ENCODE measurements at regions not wholly inside any gene's neighbourhood (a gene's known extent, or its start where the extent isn't known, plus 50 kb on each side); places are given as distances from the start of the nearest gene placed in this dataset.
"Not testable (repeated sequence)": the region's sequence is repeated elsewhere in the genome, so short reads cannot be mapped to it uniquely, and the experiment has no call there.

DNA sequence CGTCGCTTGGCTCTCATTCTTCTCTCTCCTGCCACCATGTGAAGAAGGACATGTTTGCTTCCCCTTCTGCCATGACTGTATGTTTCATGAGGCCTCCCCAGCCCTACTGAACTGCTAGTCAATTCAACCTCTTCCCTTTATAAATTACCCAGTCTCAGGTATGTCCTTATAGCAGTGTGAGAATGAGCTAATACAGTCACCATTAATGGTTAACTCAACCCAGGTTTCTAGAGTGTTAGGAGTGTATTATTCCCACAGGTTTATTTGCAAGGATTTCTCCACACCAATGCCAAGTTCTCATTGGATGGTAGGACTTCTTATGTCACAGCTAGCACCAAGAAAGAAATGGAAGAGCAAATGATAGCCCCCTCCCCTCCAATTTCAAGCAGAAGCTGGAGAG, 71.9 kb downstream of the DYNAP start:
- DNase-seq (ENCODE audit: low read depth): no peak

DNA sequence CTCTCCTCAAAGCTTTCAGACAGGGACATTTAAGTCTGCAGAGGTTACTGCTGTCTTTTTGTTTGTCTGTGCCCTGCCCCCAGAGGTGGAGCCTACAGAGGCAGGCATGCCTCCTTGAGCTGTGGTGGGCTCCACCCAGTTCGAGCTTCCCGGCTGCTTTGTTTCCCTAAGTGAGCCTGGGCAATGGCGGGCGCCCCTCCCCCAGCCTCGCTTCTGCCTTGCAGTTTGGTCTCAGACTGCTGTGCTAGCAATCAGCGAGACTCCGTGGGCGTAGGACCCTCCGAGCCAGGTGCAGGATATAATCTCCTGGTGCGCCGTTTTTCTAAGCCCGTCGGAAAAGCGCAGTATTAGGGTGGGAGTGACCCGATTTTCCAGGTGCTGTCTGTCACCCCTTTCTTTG, 78.7 kb downstream of the DYNAP start:
- not testable (repeated sequence) for DNase-seq (ENCODE audit: low read depth)

DNA sequence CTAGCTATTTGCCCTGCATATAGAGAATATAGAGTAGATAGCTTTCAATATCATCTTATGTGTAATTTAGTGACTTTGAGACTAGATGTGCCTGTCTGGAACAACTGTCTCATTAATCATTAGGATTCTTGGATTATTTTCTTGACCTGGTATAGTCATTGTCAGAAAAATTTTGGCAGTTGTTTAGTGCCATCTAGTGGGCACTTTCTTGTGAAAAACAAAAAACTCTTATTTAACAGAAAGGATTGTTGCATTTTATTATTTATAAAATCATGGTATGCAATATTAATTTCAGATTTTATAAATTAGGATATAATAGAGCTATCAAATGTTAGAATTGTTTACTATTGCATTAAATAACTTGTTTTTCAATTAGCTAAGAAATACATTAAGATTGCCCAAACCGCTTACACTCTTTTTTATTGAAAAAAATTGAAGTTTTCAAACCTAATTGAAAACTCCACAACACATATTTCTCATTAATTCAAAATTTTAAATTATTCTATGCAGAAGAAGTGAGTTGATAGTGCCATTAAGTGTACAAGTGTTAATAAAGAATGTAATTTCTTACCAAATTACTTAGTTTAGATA, 80.3 kb downstream of the DYNAP start:
- DNase-seq (ENCODE audit: low read depth): peak; percentile 49

DNA sequence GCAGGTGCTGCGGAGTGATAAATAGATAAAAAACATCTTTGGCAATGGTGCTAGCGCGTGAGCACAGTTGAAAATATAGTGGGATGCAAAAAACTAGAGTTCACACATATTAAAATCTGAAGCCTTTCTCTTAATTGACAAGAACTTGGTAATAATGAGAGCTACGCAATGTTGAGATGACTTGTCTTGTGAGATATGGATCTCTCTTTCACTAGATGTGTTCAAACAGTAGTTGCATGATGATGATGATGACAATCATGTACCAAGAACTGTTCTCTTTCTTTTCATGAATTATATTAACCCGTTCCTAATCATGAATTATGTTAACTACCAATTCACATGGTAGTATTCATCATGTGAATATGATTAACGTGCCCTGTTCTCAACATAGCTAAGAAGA, 81.1 kb downstream of the DYNAP start:
- no peak for DNase-seq (ENCODE audit: low read depth)

DNA sequence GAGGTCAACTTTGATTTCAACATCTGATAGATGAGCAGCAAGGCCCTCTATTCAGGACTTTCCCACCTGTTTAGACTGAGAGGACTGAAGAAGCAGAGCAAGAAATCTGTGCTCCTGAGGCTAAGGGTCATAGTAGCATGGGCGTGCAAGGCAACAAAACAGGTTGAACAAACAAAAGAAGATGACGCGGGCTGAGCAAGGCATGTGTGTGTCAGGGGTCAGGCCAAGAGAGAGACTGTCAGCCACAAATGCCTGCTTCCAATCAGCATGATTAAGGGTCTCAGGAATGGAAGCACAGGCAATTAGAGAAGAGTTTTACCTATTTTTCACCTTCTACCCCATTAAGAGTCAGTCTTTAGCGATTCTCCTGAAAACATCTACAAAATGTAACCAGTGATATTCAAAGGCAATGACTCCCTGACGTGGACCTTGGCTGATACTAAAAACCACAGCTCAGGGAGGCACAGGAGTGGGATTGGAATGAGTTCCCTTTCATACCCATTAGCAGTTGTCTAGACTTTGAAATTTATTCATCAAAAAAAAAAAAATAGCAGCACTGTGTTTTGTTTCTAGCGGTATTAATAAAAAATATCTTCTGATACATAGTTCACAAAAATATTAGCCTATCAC, 81.9 kb downstream of the DYNAP start:
- DNase-seq (ENCODE audit: low read depth): no peak

DNA sequence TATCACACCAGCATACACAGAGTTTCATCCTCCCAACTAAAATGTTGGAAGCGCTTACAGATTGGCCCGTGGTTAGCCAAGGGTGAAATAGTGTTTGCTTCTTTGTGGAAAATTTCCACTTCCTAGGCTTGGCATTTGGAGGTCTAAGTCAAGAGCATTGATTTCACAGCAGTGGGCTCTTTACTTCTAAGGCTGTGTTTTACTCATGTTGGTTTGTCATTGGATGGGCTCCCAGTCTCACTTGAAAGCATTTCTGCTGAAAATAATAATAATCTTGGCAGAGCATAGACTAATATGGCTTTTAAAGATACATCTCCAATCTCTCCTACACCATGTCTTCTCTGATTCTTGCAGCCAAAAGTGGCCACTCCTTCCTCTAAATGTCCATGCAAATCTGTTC, 82.9 kb downstream of the DYNAP start:
- no peak for DNase-seq (ENCODE audit: low read depth)

DNA sequence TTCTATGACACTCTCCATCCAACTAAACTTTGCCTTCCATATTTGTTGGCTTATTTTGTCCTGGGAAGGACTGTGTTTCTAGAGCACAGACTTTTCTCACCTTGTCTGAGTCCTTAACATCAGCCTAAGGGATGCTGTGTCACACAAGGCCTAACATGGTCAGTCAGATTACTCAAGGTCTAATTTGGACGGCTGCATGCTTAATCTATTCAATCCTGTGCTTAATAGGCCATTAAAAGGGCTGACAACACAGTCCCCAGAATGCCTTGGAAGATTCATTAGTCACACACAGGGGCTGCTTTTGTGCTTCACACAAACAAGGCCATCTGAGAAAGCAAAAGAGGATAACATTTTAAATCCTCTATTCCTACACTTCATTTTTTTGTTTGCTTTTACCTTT, 84.0 kb downstream of the DYNAP start:
- no peak for DNase-seq (ENCODE audit: low read depth)

DNA sequence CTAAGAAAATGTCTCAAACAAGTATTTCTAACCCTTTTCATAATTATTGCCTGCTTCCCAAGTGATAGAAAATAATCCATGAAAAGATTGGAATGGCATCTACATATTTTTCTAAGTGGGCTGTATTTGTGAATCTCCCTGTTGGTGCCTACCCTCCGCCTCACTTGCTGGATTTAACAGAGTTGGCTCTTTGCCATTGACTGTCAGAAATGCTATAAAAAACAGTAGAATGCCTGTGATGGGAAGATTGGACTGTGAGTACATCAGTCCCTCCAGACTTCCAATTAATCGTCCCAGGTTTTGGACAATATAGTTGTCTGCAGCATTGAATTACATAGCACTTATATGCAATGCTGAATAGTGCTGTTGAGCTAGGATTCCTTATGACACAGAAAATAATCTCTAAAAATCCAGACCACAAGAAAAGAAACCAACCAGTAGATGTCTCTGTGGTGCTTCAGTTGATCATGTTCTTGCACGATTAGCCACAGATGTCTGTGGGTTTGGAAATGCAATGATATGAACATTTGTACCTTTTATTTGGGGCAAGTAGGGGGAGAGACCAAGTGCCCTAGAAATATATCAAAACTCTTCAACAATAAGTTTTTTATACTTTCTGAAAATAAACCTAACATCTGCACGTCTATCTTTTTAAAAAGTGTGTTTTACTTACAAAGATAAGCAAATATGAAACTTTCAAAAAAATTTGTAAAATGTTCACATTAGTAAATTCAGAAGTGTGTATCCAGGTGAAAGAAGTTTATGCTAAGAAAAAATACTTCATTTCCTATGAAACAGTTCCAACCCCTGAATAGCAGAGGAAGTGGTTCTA, 88.5 kb downstream of the DYNAP start:
- DNase-seq (ENCODE audit: low read depth): peak; percentile 83

DNA sequence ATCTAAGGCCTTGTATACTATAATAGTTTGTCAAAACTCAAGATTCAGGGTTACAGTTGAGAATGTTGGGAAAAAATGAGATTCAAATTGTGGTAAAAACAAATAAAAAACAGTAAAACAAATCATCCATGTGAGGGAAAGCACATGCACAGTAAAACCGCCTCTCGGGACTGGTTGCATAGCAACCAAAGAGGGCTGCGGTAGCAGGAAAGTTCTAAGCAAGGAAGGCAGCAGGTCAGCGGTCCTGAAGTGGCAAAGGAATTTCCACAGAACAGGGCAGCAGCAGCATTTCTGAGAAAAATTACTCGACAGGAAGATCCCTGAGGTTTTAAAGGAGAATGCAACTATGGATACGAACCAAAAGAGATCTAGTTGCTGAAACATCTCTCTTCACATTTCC, 93.7 kb downstream of the DYNAP start:
- DNase-seq (ENCODE audit: low read depth): no peak

DNA sequence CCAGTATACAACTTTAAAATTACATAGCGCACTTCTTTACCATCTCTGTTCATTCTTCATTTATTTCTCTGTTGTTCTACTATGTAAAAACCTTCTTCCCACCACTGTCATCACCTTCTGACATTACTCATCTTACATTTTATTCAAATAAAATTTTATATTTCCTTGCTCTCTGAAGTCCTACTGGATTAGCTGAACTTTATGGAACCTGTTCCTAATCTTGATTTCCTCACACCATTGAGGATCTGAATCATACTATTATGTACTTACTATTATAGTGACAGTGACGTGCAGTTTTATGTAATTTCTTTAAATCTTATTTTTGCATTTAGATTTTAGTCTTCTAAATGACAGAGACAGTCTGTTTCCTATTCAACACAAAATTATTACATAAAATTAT, 98.3 kb downstream of the DYNAP start:
- no peak for DNase-seq (ENCODE audit: low read depth)

DNA sequence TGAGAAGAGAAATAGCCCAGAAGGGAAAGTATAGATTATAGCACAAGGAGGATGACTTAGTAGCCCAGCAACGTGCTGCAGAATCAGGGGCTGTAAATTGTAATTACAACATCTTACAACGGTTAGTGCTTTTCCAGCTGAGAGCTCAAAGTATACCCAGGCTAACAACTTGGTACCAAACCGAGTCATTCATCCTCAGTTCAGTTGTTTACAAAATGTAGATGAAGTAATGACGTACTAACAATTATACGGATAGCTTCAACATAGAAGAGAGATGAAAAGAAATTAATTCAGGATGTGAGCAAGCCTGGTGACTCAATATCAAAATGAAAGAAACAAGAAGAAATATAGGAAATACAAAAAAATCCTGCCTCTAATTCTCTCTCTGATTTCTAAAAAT, 99.2 kb downstream of the DYNAP start:
- DNase-seq (ENCODE audit: low read depth): no peak

DNA sequence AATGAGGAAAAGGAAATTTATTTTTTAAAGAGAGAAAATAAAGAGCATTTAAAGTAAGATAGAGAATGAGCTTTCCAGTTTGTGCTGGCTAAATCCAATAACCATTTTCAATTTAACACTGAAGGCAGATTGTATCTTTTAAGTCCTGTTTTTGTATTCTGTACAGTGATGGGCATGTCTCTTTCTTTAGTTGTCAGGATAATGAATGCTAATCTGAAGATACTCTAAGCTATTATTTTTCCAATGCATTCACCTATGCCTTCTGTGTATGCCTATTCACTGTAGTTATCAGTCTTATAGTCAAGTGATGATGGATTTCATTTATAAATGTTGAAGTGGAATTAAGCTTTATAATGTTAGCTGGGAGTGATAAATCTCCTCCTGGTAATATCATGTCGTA, 101.4 kb downstream of the DYNAP start:
- no peak for DNase-seq (ENCODE audit: low read depth)

DNA sequence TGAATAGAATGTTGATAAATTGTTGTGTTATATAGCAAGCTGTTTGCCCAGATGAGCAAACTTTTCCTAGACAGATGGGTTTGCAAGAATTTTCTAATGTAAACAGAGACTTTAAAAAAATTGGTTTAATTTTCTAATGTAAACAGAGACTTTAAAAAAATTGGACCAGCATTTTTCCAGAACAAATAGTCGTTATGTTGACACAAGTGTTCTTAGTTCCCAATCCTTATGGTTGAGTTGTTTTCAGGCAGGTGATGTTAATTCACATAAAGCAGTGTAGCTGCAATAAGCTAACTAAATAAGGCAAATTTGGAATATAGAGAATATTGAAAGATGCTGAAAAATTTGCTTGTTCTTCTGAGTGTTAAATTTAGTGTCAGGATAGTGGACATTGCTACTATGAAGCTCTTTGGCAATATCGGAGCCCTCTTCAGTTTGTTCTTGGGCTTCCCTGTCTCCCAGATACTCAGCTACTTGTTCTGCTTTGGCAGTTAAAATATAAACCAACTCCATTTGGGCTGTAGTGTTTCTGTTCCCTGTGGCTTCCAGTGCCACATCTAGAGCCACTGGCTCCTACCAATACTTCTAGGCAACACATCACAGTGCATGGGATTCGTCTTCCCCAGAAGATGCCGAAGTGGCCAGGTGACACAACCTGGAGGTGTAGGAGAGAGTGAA, 105.7 kb downstream of the DYNAP start:
- DNase-seq (ENCODE audit: low read depth): no peak

DNA sequence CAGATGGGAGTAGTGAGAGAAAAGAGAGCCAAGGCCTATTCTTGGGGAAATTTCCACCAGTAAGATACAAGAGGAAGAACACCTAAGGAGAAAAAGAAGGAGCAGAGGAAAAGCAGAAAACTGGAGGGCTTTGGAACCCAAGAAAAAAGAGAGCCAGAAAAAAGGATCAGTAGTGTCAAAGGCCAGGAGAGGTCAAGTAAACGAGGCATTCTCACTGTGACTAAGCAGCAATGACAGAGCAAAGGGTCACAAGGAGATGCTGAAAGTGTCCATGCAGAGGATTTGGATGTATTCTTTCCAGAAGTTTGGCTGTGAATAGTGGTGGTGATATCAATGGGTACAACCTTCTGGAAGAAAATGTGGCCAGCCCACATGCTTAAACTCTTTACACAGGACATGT, 109.5 kb downstream of the DYNAP start:
- no peak for DNase-seq (ENCODE audit: low read depth)

DNA sequence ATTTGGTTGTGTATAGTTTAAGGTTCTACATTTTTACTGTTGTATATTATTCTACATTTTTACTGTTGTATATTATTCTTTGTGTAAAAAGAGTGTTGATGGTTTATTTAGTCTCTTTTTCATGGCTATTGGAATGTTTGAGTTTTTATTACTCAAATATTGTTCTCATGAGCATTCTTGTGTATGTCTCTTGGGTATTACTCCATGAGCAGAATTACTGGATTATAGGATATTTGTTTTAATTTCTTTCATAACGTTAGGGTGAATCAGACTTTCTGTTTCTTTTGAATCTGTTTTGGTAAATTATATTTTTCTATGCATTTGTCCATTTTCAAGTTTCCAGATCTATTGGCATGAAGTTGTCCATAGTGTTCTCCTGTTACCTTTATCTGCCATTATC, 111.6 kb downstream of the DYNAP start:
- DNase-seq (ENCODE audit: low read depth): no peak

DNA sequence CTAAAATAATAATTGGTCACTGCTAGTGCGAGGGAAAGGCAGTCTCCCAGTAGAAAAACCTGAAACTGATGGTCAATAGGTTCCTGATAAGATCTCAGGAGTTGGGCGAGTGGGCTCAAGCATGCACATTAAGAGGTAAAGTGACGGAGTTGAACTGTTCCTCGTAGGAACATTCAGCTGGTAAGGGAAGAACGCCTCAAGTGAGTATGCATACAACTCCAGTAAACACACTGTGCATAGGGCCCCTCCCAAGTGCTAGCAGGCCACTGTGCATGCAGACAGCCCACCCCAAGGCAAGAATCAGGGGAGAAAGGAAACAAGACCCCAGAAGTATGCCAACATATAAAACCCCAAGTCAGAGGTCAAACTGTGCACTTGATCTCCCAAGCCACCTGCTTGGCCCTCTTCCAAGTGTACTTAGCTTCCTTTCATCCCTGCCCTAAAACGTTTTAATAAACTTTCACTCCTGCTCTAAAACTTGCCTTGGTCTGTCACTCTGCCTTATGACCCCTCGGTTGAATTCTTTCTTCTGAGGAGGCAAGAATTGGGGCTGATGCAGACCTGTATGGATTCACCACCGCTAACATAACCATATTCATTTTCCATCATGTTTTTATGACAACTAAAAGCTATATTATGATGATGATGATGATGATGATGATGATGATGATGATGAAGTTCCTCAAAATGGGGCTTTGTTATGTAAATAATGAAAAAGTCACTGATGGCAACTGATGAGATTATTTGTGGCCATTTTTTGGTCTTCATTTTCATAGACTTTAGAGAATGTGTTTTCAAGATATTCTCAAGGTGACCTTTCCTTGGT, 118.0 kb upstream of the RAB27B start:
- DNase-seq (ENCODE audit: low read depth): peak; percentile 18

DNA sequence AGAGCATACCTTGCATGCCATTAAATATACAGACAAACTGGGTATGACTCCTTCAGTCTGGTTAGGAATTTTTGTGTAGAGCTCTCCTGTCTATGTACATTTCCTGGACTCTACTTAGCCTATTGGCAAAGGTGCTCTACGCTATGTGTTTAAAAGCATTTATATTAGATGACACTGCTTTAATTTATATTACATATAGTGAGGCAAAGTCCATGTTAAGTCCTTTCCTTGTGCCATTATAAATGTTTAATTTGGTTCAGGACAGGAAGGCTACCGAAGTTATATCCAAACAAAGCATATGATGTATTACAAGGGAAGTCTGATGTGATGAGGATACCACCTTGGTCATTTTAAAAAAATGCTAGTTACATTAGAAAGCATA, 117.4 kb upstream of the RAB27B start:
- DNase-seq (ENCODE audit: low read depth): no peak

DNA sequence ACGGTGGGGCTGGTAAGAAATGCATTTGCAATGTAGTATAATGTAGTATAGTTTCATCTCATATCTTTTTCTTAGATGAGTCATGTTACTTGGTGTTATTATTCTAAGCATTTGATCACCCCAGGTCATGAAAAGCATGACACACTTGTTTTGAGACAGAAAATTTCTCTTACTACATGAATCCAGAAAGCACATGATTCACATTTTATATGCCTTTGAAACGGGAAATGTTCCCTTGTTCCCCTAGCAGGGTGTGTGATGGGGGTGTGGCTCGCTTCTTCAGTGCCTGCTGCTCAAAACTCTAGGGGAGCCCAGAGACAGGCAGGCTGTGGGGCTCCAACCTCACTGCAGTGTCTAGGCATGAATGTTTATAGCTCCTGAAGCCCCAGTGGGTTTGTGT, 116.0 kb upstream of the RAB27B start:
- peak; percentile 27 for DNase-seq (ENCODE audit: low read depth)

DNA sequence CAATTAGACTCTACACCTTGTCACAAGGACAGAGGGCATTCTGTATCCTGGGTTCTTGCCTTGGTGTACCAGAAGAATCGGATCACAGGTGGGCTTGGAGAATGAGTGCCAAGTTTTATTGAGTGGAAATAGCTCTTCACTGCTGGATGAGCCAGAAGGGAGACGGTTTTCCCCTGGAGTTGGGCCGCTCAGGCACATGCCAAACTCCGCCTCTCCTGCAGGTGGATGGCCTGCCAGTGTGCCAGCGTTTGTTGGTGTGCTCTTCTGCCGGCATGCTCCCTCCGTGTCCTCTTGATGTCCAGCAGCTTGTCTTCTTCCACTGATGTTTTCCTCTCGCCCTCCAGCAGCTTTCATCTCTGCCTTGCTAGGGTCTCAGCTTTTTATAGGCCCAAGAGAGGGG, 115.5 kb upstream of the RAB27B start:
- DNase-seq (ENCODE audit: low read depth): no peak

DNA sequence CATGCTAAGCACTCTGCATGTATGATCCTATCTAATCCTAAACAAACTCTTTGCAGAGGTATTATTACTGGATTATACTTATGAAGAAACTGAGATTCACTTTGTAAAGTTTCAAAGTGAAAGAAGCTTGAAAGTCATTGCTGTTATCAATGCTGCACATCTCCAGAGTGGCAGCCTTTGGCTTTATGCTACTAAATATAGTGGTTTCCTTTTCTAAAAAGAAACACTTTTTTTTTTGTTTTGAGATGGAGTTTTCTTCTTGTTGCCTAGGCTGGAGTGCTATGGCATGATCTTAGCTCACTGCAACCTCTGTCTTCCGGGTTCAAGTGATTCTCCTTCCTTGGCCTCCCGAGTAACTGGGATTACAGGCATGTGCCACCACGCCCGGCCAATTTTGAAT, 114.9 kb upstream of the RAB27B start:
- DNase-seq (ENCODE audit: low read depth): no peak

DNA sequence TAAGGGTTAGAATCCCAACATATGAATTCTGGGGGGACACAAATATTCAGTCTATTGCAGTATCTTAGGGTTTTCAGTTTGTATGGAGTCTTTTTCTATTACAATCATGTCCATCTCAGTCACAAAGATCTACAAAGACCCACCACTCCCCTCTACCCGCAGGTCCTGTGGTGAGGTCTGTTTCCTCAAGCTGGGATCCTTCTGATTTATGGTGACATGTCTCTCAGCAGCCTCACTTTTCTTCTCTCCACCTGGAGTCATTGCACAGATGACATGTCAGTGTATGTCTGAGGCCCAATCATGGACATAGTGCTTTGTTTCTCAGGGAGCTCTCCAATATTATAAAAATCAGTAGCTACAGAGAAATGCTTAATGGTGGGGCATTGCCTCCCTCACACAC, 113.4 kb upstream of the RAB27B start:
- DNase-seq (ENCODE audit: low read depth): no peak

Data from myocyte (in vitro differentiated cells).